PC-9 (cell line): ENCODE measurements at regions not wholly inside any gene's neighbourhood (a gene's known extent, or its start where the extent isn't known, plus 50 kb on each side); places are given as distances from the start of the nearest gene placed in this dataset.

Source experiments
- BruUV-seq: library from RNA; stranded (reverse); fragments of 400-500 nt; replicated peaks from 2 replicates; lab custom pipeline; 2021; lab: Mats Ljungman, UMichigan
- CTCF ChIA-PET: fragments of 300-600 bp; sonication (Branson Sonifier 250); formaldehyde crosslinking; loops from one replicate; lab custom pipeline; 2022; ENCODE audit warnings: antibody characterized with exemption; lab: Charles Lee
- POLR2A ChIA-PET: fragments of 300-600 bp; sonication (Branson Sonifier 250); formaldehyde crosslinking; loops from one replicate; lab custom pipeline; 2022; ENCODE audit warnings: antibody characterized with exemption; ENCODE audit not compliant: unreplicated experiment; lab: Charles Lee
- DNase-seq, 2 experiments: peaks; one replicate each; pipeline versions ENCODE4 v3.0.0 to v3.0.0-alpha.2; 2015 to 2022; ENCODE audit warnings: mixed read lengths in 1 of 2
- H2AFZ ChIP-seq: fragments of 200-600 bp; sonication (generic); 2 replicates; pipeline ENCODE4 v1.8.1; 2017; ENCODE audit warnings: antibody characterized with exemption
- H3F3A ChIP-seq: fragments of 200-600 bp; sonication (generic); 2 replicates; pipeline ENCODE4 v1.8.1; 2017; ENCODE audit warnings: antibody characterized with exemption, mild to moderate bottlenecking, low read depth; ENCODE audit not compliant: insufficient read depth
- H3K27ac ChIP-seq: fragments of 200-600 bp; sonication (generic); 2 replicates; pipeline ENCODE4 v1.6.1; 2016; ENCODE audit warnings: mixed run types
- H3K27me3 ChIP-seq: fragments of 200-600 bp; sonication (generic); 2 replicates; pipeline ENCODE4 v1.6.1; 2016; ENCODE audit warnings: low read depth, mixed run types; ENCODE audit not compliant: insufficient read depth
- H3K36me3 ChIP-seq: fragments of 200-600 bp; sonication (generic); 2 replicates; pipeline ENCODE4 v1.6.1; 2016; ENCODE audit warnings: low read depth, mixed run types
- H3K4me1 ChIP-seq: fragments of 200-600 bp; sonication (generic); replicated peaks from 2 replicates; pipeline ENCODE4 v1.6.1; 2016; ENCODE audit warnings: mixed run types; ENCODE audit not compliant: insufficient read depth
- H3K4me2 ChIP-seq: fragments of 200-600 bp; sonication (generic); 2 replicates; pipeline ENCODE4 v1.6.1; 2017; ENCODE audit warnings: mixed run types
- H3K4me3 ChIP-seq: fragments of 200-600 bp; sonication (generic); 2 replicates; pipeline ENCODE4 v1.6.1; 2016; ENCODE audit warnings: mixed run types
- H3K79me2 ChIP-seq: fragments of 200-600 bp; sonication (generic); 2 replicates; pipeline ENCODE4 v1.6.1; 2017; ENCODE audit warnings: low read depth, mixed run types
- H3K9me2 ChIP-seq: fragments of 200-600 bp; sonication (generic); 2 replicates; pipeline ENCODE4 v1.8.1; 2017; ENCODE audit warnings: mild to moderate bottlenecking; ENCODE audit not compliant: insufficient read depth
- H3K9me3 ChIP-seq: fragments of 200-600 bp; sonication (generic); 2 replicates; pipeline ENCODE4 v1.8.1; 2016; ENCODE audit warnings: low read depth; ENCODE audit not compliant: insufficient read depth
- H4K20me1 ChIP-seq: fragments of 200-600 bp; sonication (generic); 2 replicates; pipeline ENCODE4 v1.8.1; 2017; ENCODE audit not compliant: insufficient read depth
- EZH2 ChIP-seq: fragments of 200-600 bp; sonication (generic); IDR thresholded peaks from 2 replicates; pipeline ENCODE4 v1.8.0; 2017; ENCODE audit warnings: antibody characterized with exemption, low read depth
- intact Hi-C: fragments of 100-400 bp; cut with micrococcal nuclease; formaldehyde crosslinking; loops from one replicate; pipeline ENCODE4 v1.10.0; 2022; ENCODE audit not compliant: unreplicated experiment
- TF ChIP-seq, protein P1 (sequence below): fragments of 200-600 bp; sonication (generic); conservative IDR thresholded peaks from 2 replicates; pipeline ENCODE4 v1.6.1; 2017; ENCODE audit warnings: mixed run types, antibody characterized with exemption, mild to moderate bottlenecking, moderate library complexity

DNA sequence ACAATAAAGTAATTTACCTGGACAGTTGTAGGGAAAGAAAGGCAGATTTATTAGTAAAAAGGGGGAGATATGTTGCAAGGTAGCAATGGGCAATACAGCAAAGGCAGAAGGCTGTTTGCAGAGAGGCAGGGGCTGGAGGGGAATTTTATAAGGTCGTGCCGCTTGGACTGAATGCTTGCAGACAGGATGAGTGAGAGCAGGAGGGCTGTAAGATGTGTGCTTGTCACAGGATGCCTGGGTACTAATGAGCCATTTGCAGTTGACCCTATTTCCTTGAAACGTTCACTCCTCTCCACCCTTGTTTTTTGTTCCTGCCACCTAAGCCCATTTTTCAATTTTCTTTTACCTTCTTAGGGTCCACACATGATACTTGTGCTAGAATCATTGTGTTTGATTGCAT lies 214.7 kb downstream of the TRAM1L1 start:
- H4K20me1 ChIP-seq, result no peaks in the 10 kb centered on the region
- CTCF ChIA-PET, result no interaction called here
- no peaks in the 10 kb centered on the region for H3K9me3 ChIP-seq
- H2AFZ ChIP-seq, result no peak overlapping the region
- no peak overlapping the region for H3K4me2 ChIP-seq
- H3K4me1 ChIP-seq, result no peaks in the 10 kb centered on the region
- no TSS peak for BruUV-seq
- H3F3A ChIP-seq, result no peaks in the 10 kb centered on the region
- no peaks in the 10 kb centered on the region for H3K27me3 ChIP-seq
- no peaks in the 10 kb centered on the region for H3K9me2 ChIP-seq
- no peak overlapping the region for H3K4me3 ChIP-seq
- H3K27ac ChIP-seq, result no peak overlapping the region
- H3K36me3 ChIP-seq, result no peaks in the 10 kb centered on the region
- intact Hi-C loops, result no loop called here
- DNase-seq, result no peak
- POLR2A ChIA-PET, result no interaction called here
- TF ChIP-seq EZH2, result no peak
- TF ChIP-seq, protein P1, sequence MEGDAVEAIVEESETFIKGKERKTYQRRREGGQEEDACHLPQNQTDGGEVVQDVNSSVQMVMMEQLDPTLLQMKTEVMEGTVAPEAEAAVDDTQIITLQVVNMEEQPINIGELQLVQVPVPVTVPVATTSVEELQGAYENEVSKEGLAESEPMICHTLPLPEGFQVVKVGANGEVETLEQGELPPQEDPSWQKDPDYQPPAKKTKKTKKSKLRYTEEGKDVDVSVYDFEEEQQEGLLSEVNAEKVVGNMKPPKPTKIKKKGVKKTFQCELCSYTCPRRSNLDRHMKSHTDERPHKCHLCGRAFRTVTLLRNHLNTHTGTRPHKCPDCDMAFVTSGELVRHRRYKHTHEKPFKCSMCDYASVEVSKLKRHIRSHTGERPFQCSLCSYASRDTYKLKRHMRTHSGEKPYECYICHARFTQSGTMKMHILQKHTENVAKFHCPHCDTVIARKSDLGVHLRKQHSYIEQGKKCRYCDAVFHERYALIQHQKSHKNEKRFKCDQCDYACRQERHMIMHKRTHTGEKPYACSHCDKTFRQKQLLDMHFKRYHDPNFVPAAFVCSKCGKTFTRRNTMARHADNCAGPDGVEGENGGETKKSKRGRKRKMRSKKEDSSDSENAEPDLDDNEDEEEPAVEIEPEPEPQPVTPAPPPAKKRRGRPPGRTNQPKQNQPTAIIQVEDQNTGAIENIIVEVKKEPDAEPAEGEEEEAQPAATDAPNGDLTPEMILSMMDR, result no peak
- no peaks in the 10 kb centered on the region for H3K79me2 ChIP-seq

GRCh38 chr4:116866106-116866505 lies 219.3 kb downstream of the TRAM1L1 start:
- Histone ChIP-seq H2AFZ (no peak overlapping the region), H3K9me3 (no peaks in the 10 kb centered on the region), H3K79me2 (no peaks in the 10 kb centered on the region), H3K4me1 (no peaks in the 10 kb centered on the region), H3K4me2 (no peak overlapping the region), H3K36me3 (no peaks in the 10 kb centered on the region), H3K27me3 (no peaks in the 10 kb centered on the region), H3K27ac (no peak overlapping the region), H3K9me2 (no peaks in the 10 kb centered on the region), H3K4me3 (no peak overlapping the region), H4K20me1 (no peaks in the 10 kb centered on the region), H3F3A (no peaks in the 10 kb centered on the region)
- no peak for TF ChIP-seq EZH2
- TF ChIP-seq, protein P1, result no peak
- CTCF ChIA-PET, result no interaction called here
- POLR2A ChIA-PET, result no interaction called here
- no TSS peak for BruUV-seq
- DNase-seq, result no peak
- intact Hi-C loops, result no loop called here

GRCh38 chr4:116862592-116862991 lies 222.8 kb downstream of the TRAM1L1 start:
- Histone ChIP-seq H3K4me1 (no peaks in the 10 kb centered on the region), H3K9me2 (no peaks in the 10 kb centered on the region), H4K20me1 (no peaks in the 10 kb centered on the region), H3K9me3 (no peaks in the 10 kb centered on the region), H3K4me2 (no peak overlapping the region), H3K36me3 (no peaks in the 10 kb centered on the region), H3K79me2 (no peaks in the 10 kb centered on the region), H3F3A (no peaks in the 10 kb centered on the region), H3K27me3 (no peaks in the 10 kb centered on the region), H2AFZ (no peak overlapping the region), H3K27ac (no peak overlapping the region), H3K4me3 (no peak overlapping the region)
- TF ChIP-seq EZH2, result no peak
- DNase-seq, result no peak
- ChIA-PET POLR2A (no interaction called here), CTCF (no interaction called here)
- intact Hi-C loops, result no loop called here
- BruUV-seq, result no TSS peak

- Histone ChIP-seq H3K9me2 (no peaks in the 10 kb centered on the region), H3K27me3 (no peaks in the 10 kb centered on the region), H3K36me3 (no peaks in the 10 kb centered on the region), H3K27ac (no peak overlapping the region), H3F3A (no peaks in the 10 kb centered on the region), H3K4me2 (no peak overlapping the region), H3K79me2 (no peaks in the 10 kb centered on the region), H4K20me1 (no peaks in the 10 kb centered on the region), H3K4me3 (no peak overlapping the region), H3K9me3 (no peaks in the 10 kb centered on the region), H2AFZ (no peak overlapping the region), H3K4me1 (no peaks in the 10 kb centered on the region)
- ChIA-PET CTCF (no interaction called here), POLR2A (no interaction called here)
- no peak for TF ChIP-seq EZH2
- TF ChIP-seq, protein P1, result no peak
- no TSS peak for BruUV-seq
- intact Hi-C loops, result no loop called here
- no peak for DNase-seq
Observed at GRCh38 chr4:116860891-116861290, 224.5 kb downstream of the TRAM1L1 start.
